Spleen (tissue), 7 donors: ENCODE measurements at regions not wholly inside any gene's neighbourhood (a gene's known extent, or its start where the extent isn't known, plus 50 kb on each side); places are given as distances from the start of the nearest gene placed in this dataset.

Source experiments
- CTCF ChIP-seq, 11 experiments: fragments of 200-600 bp in 7 of 11; fragments of 450-650 bp in 4 of 11; sonication (generic) in 4 of 11; IDR thresholded peaks in 8 of 11; conservative IDR thresholded peaks in 3 of 11; 1 replicate in 7 of 11; 2 replicates in 4 of 11; pipeline versions ENCODE4 v1.4.0 to v1.8.0; 2016 to 2021; ENCODE audit warnings: antibody characterized with exemption in 11 of 11, inconsistent platforms in 4 of 11, mild to moderate bottlenecking in 1 of 11
- POLR2A ChIP-seq, 3 donors: fragments of 450-650 bp; IDR thresholded peaks; one replicate each; pipeline ENCODE4 v1.5.1; 2017; ENCODE audit warnings: antibody characterized with exemption in 3 of 3, mild to moderate bottlenecking in 1 of 3
- donor health status: DM: no; HTN: no; CAD: no; lungs with moderate emphysema.
- donor health status: DM: no; HTN: no; CAD: no.
- donor health status: DM: no; HTN: no; CAD: no.

- TF ChIP-seq CTCF (IDR thresholded peaks at IDR 0.05 in 8 of 11, conservative IDR thresholded peaks at IDR 0.05 in 3 of 11), result no peak
- no peak for TF ChIP-seq POLR2A (IDR thresholded peaks at IDR 0.05)
These were observed 91.8 kb downstream of the PDCL3 start for GRCh38 chr2:100654611-100655010.
